HEK293 (cell line): ENCODE measurements at regions not wholly inside any gene's neighbourhood (a gene's known extent, or its start where the extent isn't known, plus 50 kb on each side); places are given as distances from the start of the nearest gene placed in this dataset.

Source experiments
- CTCF ChIA-PET: fragments of 350-600 bp; formaldehyde crosslinking; extraction: SDS; loops from one replicate; lab custom pipeline; 2021; ENCODE audit warnings: antibody characterized with exemption; lab: Yijun Ruan, JAX
- POLR2A ChIA-PET: fragments of 300-600 bp; formaldehyde crosslinking; extraction: SDS; loops from one replicate; lab custom pipeline; 2020; ENCODE audit warnings: antibody characterized with exemption, inconsistent platforms; lab: Yijun Ruan, JAX
- H3K27ac ChIP-seq: fragments of 200-500 bp; sonication (Bioruptor generic); 2 replicates; pipeline ENCODE4 v1.5.1; 2014; ENCODE audit warnings: low read depth, low read length, control low read depth, inconsistent platforms; ENCODE audit errors: extremely low read depth
- H3K36me3 ChIP-seq, 2 experiments: fragments of 200-500 bp in 1 of 2; sonication (Bioruptor generic) in 1 of 2; 1 replicate in 1 of 2; 2 replicates in 1 of 2; pipeline ENCODE4 v1.5.1; 2014 to 2017; ENCODE audit warnings: inconsistent platforms in 2 of 2, low read length in 2 of 2; ENCODE audit not compliant: control insufficient read depth in 2 of 2, insufficient read depth in 1 of 2
- H3K4me1 ChIP-seq: fragments of 200-500 bp; sonication (Bioruptor generic); 2 replicates; pipeline ENCODE4 v1.5.1; 2014; ENCODE audit warnings: mild to moderate bottlenecking, low read length, inconsistent platforms; ENCODE audit not compliant: control insufficient read depth, insufficient read depth
- H3K4me3 ChIP-seq: 2 replicates; pipeline ENCODE4 v1.5.1; 2011; ENCODE audit warnings: low read depth, mild to moderate bottlenecking, control low read depth, low read length, moderate library complexity
- H3K9me3 ChIP-seq: fragments of 200-500 bp; sonication (Bioruptor generic); 2 replicates; pipeline ENCODE4 v1.5.1; 2014; ENCODE audit warnings: low read depth, low read length, inconsistent platforms; ENCODE audit not compliant: control insufficient read depth, insufficient read depth
- PRDM1 ChIP-seq: fragments of 450-650 bp; formaldehyde crosslinking; IDR thresholded peaks from 2 replicates; pipeline ENCODE4; 2016; ENCODE audit warnings: missing biosample characterization, missing genetic modification characterization
- PRDM10 ChIP-seq: fragments of 450-650 bp; formaldehyde crosslinking; IDR thresholded peaks from 2 replicates; pipeline ENCODE4 v1.5.1; 2016; ENCODE audit warnings: missing biosample characterization, missing genetic modification characterization
- REPIN1 ChIP-seq: fragments of 450-650 bp; formaldehyde crosslinking; IDR thresholded peaks from 2 replicates; pipeline ENCODE4 v1.5.1; 2017; ENCODE audit warnings: missing biosample characterization, missing genetic modification characterization, low read depth
- ZBTB17 ChIP-seq: fragments of 450-650 bp; formaldehyde crosslinking; IDR thresholded peaks from 2 replicates; pipeline ENCODE4 v1.5.1; 2016; ENCODE audit warnings: missing biosample characterization, missing genetic modification characterization
- ZBTB44 ChIP-seq: fragments of 450-650 bp; IDR thresholded peaks from 2 replicates; pipeline ENCODE4 v1.5.1; 2018; ENCODE audit warnings: missing biosample characterization, mild to moderate bottlenecking, missing genetic modification characterization
- ZBTB48 ChIP-seq: fragments of 450-650 bp; formaldehyde crosslinking; IDR thresholded peaks from 2 replicates; pipeline ENCODE4 v1.5.1; 2016; ENCODE audit warnings: missing biosample characterization, missing genetic modification characterization
- ZNF157 ChIP-seq: fragments of 450-650 bp; formaldehyde crosslinking; IDR thresholded peaks from 2 replicates; pipeline ENCODE4 v1.5.1; 2016; ENCODE audit warnings: missing biosample characterization, missing genetic modification characterization
- ZNF184 ChIP-seq: fragments of 450-650 bp; IDR thresholded peaks from 2 replicates; pipeline ENCODE4 v1.5.1; 2018; ENCODE audit warnings: missing biosample characterization, mild to moderate bottlenecking, missing genetic modification characterization
- ZNF624 ChIP-seq: fragments of 450-650 bp; formaldehyde crosslinking; IDR thresholded peaks from 2 replicates; pipeline ENCODE4 v1.5.1; 2017; ENCODE audit warnings: missing biosample characterization, missing genetic modification characterization
- ZNF629 ChIP-seq: fragments of 450-650 bp; formaldehyde crosslinking; IDR thresholded peaks from 2 replicates; pipeline ENCODE4 v1.5.1; 2017; ENCODE audit warnings: missing biosample characterization, missing genetic modification characterization
- ZXDB ChIP-seq: fragments of 450-650 bp; formaldehyde crosslinking; IDR thresholded peaks from 2 replicates; pipeline ENCODE4 v1.5.1; 2016; ENCODE audit warnings: missing biosample characterization, missing genetic modification characterization
- TF ChIP-seq, protein P1 (sequence below): fragments of 450-650 bp; formaldehyde crosslinking; conservative IDR thresholded peaks from 2 replicates; pipeline ENCODE4 v1.5.1; 2016; ENCODE audit warnings: low read depth, missing biosample characterization, missing genetic modification characterization

- no peak overlapping the region for H3K27ac ChIP-seq
- H3K36me3 ChIP-seq = no peaks in the 10 kb centered on the region
- POLR2A ChIA-PET = no interaction called here
- H3K4me3 ChIP-seq = no peak overlapping the region
- no peak for TF ChIP-seq ZNF157
- TF ChIP-seq ZNF624 = no peak
- no peak for TF ChIP-seq ZXDB (tag by site-specific recombination)
- no peak for TF ChIP-seq ZBTB44 (tag by site-specific recombination)
- no peak for TF ChIP-seq REPIN1 (tag by site-specific recombination)
- TF ChIP-seq ZNF629 = no peak
- TF ChIP-seq, all 188 proteins: peak for 0
- H3K4me1 ChIP-seq = no peaks in the 10 kb centered on the region
- CTCF ChIA-PET = interaction anchor here (0.6 kb wide), 1 partner anchor 9 kb away, joined by 3 read pairs; no protein-coding TSS in a partner anchor
- no peaks in the 10 kb centered on the region for H3K9me3 ChIP-seq
Observed at GRCh38 chr1:193418745-193419058, 232.3 kb upstream of the B3GALT2 start.

- Histone ChIP-seq H3K9me3 (no peaks in the 10 kb centered on the region), H3K4me1 (no peaks in the 10 kb centered on the region), H3K4me3 (no peak overlapping the region), H3K27ac (no peak overlapping the region), H3K36me3 (no peaks in the 10 kb centered on the region)
- TF ChIP-seq PRDM1 (tag by site-specific recombination) (peak; percentile 74), PRDM10 (tag by site-specific recombination) (no peak)
- ChIA-PET CTCF (interaction anchor here (0.6 kb wide), 1 partner anchor 10 kb away, joined by 3 read pairs; no protein-coding TSS in a partner anchor), POLR2A (no interaction called here)
Observed at GRCh38 chr1:193417945-193418744, 231.7 kb upstream of the B3GALT2 start.

GRCh38 chr1:193417403-193417802 is 231.0 kb upstream of the B3GALT2 start:
- TF ChIP-seq PRDM1 (tag by site-specific recombination) (no peak), ZBTB17 (tag by site-specific recombination) (0 out of 2 replicates have a peak, but pooled peaks have one; percentile 18)
- H3K4me1 ChIP-seq = no peaks in the 10 kb centered on the region
- no peak overlapping the region for H3K27ac ChIP-seq
- no peaks in the 10 kb centered on the region for H3K9me3 ChIP-seq
- no peak overlapping the region for H3K4me3 ChIP-seq
- ChIA-PET POLR2A (no interaction called here), CTCF (no interaction called here)
- no peaks in the 10 kb centered on the region for H3K36me3 ChIP-seq

DNA sequence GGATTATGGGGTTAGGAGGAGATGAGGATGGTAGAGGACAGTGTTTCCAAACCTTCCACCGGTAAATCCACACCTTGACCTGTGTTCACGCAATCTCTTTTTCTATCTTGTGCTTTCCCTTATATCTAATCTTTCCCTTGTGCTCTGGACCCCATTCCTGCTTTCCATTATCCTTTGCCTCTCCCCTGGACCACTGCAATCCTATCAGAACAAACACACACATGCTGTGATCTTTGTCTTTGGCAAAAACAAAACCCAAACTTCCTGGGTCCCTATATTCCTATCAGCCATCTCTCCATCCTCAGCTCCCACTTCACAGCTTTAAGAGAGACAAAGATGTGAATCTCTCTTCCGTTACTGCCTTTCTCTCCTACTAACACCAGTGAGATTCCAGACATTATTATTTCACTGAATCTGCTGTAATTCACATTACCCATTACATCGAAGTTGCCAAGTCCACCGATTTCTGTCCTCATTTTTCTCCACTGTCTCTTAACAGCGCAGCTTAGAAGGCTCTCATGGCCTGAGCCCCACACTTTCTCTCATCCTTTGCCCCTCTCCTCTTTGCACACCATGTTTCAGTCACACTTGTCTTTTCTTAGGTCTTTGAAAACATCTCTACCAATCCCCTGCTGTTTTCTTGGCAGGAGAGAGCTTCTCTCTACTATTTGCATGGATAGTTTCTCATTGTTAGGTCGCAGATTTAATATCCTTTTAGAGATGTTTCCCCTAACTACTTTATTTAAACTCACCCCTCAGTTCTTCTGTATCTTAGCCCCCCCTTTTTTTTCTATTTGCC is 230.0 kb upstream of the B3GALT2 start:
- Histone ChIP-seq H3K4me3 (no peak overlapping the region), H3K9me3 (no peaks in the 10 kb centered on the region), H3K27ac (no peak overlapping the region), H3K36me3 (no peaks in the 10 kb centered on the region), H3K4me1 (no peaks in the 10 kb centered on the region)
- ChIA-PET POLR2A (no interaction called here), CTCF (no interaction called here)
- TF ChIP-seq ZBTB48 (tag by site-specific recombination) = no peak
- TF ChIP-seq, protein P1, sequence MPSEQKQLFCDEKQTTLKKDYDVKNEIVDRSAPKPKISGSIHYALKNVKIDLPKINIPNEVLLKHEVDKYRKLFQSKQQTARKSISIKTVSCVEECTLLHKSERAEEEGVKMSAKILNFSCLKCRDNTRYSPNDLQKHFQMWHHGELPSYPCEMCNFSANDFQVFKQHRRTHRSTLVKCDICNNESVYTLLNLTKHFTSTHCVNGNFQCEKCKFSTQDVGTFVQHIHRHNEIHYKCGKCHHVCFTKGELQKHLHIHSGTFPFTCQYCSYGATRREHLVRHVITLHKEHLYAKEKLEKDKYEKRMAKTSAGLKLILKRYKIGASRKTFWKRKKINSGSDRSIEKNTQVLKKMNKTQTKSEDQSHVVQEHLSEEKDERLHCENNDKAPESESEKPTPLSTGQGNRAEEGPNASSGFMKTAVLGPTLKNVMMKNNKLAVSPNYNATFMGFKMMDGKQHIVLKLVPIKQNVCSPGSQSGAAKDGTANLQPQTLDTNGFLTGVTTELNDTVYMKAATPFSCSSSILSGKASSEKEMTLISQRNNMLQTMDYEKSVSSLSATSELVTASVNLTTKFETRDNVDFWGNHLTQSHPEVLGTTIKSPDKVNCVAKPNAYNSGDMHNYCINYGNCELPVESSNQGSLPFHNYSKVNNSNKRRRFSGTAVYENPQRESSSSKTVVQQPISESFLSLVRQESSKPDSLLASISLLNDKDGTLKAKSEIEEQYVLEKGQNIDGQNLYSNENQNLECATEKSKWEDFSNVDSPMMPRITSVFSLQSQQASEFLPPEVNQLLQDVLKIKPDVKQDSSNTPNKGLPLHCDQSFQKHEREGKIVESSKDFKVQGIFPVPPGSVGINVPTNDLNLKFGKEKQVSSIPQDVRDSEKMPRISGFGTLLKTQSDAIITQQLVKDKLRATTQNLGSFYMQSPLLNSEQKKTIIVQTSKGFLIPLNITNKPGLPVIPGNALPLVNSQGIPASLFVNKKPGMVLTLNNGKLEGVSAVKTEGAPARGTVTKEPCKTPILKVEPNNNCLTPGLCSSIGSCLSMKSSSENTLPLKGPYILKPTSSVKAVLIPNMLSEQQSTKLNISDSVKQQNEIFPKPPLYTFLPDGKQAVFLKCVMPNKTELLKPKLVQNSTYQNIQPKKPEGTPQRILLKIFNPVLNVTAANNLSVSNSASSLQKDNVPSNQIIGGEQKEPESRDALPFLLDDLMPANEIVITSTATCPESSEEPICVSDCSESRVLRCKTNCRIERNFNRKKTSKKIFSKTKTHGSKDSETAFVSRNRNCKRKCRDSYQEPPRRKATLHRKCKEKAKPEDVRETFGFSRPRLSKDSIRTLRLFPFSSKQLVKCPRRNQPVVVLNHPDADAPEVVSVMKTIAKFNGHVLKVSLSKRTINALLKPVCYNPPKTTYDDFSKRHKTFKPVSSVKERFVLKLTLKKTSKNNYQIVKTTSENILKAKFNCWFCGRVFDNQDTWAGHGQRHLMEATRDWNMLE (tag by site-specific recombination) = no peak
- no peak for TF ChIP-seq ZNF184 (tag by site-specific recombination)
